HG03039 (cell line): ENCODE measurements at regions not wholly inside any gene's neighbourhood (a gene's known extent, or its start where the extent isn't known, plus 50 kb on each side); places are given as distances from the start of the nearest gene placed in this dataset.
"Not testable (repeated sequence)": the region's sequence is repeated elsewhere in the genome, so short reads cannot be mapped to it uniquely, and the experiment has no call there.

Source experiments
- ATAC-seq: cut with Tn5 transposase; IDR thresholded peaks from one replicate; pipeline ENCODE4 v1.9.1; 2021; ENCODE audit warnings: mild to moderate bottlenecking, moderate library complexity; ENCODE audit not compliant: unreplicated experiment

DNA sequence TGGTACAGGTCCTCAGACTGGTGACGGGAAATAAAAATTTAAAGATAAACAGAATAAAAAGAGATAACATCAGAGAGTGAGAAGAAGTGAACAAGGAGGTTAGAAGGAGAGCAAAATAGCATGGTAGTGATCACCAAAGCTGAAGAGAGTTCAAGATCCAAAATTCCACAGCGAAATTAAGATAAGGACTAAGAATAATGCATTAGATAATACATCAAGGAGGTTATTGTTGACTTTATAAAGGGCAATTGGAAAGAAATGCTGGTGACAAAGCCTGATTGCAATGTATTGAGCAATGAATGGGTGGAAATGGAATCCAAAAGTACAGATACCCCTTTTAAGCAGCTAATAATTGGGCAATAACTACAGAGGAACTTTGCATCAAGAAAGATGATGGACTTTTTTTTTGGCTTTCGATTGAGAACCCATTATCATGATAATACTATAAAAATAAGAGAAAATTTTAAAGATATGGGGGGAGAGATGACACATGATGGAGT is 101.6 kb upstream of the MAP9 start:
- ATAC-seq, result no peak

DNA sequence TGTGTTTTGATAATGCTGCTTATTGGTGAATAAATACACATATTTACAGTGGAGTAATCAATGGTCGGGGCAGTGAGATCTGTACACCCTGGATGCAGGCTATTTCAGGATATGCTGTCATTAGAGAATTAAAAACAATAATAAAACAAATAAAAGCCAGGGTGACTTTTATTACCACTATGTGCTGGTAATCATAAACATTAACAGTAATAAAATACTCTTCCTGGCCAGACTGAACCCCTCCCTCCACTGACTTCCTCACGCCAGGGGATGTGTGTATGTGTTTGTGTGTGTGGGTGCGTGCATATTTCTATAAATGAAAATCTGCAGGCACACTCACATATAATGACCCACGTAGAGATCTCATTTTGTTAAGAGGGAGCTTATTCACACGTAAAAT is 98.0 kb upstream of the MAP9 start:
- ATAC-seq, result no peak

DNA sequence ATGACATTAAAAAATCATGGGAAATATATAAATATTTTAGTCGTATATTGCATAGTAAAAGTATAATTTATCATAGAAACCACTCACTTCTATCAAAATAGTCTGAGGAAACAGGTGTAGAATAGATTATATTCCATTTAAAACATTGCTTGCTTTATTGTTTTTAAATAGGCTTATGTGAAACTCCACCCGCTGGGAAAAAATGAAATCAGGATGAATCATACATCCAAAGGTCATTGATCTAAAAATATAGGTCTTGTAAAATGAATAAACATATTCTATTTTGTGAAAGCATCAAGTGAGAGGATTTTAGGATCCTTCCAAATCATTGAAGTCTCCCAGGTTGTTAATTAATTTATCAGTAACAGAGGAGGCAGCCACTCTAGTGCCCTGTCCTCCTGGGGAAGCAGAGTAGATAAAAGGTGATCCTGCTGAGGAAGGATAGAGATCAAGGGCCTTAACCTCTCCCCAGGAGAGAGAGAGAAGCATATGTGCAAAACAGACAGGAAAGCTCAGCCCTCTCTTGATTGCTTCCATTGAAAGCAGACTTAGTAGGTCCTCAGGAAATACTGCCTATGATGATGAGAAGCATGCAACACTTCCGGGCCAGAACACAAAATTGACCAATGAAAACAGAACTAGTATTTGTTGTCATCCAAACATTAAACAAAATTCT is 96.8 kb upstream of the MAP9 start:
- ATAC-seq, result no peak

DNA sequence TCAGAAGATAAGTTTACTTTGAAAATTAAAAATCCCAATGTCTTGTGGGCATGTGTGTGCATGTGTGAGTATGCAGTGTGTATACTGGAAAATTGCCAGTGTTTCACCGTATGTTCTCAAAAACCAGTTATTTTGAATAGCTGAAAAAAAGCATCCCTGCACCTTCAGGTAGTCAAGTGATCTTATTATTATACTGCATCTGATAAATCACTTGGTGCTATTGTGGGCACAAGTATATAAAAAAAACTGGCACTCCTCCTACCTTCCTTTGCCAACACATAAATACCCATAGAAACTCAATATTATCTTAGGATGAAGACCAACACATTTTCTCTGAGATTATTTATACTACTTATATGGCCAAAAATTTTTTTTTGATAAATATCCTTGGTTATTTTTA is 91.5 kb upstream of the MAP9 start:
- ATAC-seq, result no peak

DNA sequence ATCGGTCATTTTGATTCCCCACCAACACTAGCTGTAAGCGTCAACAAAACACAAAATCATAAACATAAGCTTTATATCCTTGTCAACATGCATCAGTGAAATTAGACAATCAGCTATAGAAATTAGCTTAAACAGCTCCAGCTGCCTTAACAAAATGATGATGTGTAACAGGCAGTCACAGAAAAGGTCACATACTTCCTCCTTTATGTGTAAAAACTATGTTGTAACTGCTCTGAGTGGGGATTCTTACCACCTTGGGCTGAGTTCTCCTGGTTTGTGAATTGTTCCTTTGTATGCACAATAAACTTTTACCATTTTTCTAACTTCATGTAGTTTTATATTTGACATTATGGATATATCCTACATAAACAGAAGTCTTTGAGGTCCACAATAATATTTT is 73.9 kb upstream of the MAP9 start:
- no peak for ATAC-seq

DNA sequence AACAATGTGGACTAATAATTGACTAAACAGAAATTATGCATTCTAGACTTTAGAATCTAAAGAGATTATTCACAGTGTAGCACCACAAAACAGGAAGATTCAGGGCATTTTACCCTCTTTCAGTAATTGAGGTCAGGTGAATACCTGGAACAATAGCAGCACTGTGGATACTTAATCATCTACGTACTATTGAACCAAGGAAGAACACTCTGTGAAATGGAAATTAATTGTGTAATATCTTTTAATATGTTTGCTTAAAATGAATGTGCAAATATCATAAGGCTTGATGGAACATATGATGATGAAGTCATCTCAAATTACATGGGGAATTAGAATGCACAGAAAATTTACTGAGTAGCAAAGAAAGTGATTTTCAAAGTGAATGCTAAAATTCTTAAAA is 68.5 kb upstream of the MAP9 start:
- no peak for ATAC-seq

DNA sequence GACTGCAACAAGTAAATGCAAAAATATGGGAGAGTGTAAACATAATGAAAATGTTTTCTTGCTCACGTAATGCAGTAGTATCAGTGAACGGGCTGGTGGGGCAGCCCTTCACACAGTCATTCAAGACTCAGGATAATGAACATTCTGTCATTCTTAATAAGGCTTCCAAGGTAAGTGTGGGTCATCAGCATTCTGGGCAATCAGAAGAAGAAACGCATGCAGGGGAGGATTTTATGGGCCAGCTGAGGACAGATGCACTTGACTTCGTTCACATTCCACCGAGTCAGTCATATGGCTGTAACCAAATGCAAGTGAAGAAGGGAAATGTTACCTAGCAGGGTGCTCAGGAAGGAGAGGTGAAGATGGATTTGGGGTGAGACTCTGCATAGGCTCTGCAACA is 68.0 kb upstream of the MAP9 start:
- ATAC-seq, result no peak

DNA sequence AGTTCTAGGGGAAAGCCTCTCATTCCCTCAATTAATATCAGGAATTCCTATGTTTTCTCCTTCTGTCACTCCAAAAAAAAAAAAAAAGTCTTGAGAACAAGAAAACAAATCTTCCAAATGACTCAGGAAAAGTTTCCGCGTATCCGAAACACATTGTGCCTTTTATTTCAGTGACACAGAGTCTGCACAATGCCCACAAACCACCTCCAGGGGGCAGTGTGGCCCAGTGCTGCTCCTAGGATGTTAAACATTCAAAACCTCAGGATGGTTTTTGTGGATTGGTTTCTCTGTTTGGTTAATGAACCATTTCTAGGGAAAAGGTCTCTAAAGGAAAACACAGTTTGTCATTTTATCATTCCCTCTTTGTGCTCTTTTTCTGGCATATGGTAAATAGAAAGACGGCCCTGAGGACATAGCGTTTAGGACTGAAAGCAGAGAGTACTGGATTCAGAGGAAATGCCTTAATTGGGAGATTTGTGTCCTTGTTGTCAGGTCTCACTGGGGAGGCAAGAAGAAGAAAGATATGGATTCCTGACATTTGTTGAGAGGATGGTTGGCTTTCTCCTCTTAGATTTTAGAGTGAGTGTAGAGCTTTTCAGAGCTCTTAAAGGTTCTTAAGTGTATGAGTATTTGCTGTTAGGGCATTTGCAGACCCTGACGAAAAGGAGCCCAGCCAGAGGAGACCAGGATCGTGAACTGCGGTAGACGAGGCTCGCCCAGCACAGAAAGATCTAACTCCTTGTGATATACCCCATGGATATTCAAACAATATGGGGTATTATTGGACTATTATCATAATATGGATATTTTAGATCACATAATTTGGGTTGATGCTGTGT is 65.7 kb upstream of the MAP9 start:
- peak; percentile 90 for ATAC-seq

DNA sequence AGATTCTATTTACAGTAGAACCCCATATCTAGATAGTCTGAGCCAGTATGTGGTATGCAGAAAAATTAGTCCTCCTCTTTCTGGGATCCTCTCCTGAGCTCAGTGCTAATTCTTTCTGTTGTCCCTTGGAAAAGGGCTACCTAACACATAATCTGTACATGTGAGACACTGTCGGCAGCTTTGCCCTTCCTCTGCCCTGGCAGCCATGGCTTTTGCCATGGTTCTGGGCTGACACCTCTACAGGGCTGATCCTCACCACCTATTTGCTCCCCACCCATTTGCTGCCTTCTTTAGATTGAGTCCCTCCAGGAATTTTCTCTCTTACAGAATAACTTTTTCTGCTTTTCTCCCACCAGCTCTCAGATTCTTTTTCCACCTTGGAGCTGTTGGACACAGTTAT is 64.7 kb upstream of the MAP9 start:
- ATAC-seq, result no peak

DNA sequence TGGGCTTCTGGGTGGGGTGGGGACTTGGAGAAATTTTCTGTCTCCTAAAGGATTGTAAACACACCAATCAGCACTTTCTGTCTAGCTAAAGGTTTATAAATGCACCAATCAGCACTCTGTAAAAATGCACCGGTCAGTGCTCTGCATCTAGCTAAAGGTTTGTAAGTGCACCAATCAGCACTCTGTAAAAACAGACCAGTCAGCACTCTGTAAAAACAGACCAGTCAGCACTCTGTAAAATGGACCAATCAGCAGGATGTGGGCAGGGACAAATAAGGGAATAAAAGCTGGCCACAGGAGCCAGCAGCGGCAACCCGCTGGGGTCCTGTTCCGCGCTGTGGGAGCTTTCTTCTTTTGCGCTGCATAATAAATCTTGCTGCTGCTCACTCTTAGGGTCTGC is 63.0 kb upstream of the MAP9 start:
- ATAC-seq, result not testable (repeated sequence)

DNA sequence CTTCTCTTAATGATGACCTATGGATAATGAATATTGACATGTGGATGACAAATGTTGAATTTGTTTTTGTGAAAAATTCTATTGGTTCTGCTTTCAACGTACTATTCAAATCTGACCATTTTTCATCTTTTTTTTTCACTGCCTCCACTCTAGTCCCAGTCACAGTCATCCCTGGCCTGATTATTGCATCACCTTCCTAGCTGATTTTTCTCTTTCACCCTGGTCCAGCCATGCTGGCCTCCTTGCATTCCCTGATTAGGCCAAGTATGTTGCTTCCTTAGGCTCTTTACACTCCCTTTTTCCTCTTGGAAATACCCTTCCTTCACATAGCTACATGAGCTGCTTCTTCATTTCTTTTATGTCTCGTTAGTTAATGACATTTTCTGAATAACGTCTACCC is 58.1 kb upstream of the MAP9 start:
- no peak for ATAC-seq

DNA sequence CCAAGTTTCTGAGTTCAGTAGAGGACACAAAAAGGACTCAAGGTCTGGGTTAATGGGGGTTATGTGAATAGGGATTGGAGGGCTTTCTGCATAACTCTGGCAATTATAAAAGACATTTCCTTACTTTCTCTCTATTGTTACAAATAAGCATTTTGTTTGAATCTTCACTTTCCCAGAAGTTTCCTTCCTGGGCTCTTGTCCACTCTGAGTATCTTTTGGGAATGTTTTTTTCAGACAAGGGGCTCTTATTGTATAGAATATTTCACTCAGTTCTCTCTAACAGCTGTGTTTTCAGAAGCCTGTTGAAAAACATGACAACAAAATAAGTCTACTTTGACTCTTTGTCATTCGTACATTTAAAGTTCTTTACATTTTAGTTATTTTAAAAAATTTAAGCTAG is 57.6 kb upstream of the MAP9 start:
- ATAC-seq, result no peak

DNA sequence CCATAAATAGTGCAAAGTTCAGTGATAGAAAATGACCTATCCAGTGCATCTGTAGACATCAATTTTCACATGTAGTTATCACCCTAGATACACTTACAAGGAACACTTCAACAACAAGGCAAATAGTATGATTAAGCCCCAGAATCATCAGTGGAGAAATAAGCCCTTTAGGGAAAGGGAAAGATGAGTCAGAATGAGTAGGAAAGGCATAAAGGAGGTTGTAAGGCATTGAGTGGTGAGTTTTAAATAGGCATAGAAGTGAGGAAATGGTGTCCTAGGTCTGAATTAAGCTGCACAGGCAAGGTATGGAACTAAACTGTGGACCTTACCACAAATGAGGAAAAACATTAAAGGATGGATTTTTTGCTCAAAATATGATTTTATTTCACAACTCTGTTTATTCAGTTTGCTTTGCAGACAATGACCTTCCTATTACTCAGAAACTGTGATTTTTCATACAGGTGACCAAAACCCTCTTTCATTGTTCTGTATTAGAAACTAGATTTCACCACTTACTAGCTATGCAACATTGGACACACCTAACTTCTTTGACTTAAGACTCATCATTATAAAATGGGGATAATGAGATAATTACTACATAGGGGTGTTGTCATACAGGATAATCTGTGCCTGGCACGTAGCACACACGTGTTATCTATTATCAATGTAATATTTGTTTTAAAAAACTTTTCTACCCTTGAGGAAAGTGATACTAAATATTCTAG is 57.0 kb upstream of the MAP9 start:
- ATAC-seq, result no peak

DNA sequence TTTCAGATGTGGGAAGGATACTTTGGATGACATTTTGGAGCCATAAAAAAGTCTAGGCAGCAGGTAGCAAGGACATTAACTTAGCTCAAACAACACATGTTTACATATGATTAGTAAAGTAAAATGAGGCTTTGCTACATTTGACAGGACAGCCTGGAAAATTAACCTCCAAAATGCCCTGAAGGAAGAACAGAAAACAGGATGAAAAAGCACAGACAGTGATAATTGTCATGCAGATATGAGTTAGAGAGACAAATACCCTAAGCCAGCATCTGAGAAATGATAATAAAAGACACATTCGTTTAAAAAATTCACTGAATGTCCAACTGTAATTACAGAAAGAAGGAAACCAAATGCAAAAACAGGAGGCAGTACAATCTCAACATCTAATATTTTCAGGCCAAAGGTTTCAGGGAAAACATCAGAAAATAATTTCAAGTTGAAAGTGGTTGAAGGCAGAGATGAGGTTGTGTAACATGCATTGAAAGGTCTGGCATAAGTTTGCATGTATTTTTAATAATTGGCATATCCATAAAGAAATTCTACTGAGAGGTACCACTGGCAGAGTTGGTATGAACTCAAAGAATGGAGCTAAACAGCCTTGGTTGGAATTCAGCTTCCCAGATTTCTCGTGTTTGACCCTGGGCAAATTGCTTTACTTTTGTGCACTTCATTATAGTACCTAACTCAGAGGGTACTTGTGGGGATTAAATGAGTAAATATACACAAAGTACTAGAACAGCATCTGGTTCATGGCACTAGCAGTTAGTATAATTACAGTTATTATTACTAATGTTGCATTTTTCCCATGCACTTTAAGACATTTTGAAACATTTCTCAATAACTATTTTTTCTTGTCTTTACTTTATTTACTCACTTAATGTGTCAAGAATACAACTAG is 54.4 kb upstream of the MAP9 start:
- no peak for ATAC-seq

DNA sequence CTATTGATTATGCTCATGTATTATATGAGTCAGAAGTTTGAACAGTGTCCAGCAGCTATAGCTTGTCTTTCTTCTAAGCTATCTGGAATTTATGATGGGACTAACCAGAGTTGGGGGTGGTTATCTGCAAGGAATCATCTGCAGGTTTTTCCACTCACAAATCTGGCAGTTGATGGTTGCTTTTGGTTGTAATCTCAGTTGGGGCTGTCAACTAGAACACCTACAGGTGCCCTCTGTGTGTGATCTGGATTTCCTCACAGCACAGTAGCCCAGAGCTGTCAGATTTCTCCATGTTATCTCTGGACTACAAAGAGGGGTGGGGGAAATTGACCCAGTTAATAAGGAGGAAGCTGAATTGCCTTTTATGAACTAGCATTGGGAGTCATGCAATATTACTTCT is 51.4 kb upstream of the MAP9 start:
- no peak for ATAC-seq

DNA sequence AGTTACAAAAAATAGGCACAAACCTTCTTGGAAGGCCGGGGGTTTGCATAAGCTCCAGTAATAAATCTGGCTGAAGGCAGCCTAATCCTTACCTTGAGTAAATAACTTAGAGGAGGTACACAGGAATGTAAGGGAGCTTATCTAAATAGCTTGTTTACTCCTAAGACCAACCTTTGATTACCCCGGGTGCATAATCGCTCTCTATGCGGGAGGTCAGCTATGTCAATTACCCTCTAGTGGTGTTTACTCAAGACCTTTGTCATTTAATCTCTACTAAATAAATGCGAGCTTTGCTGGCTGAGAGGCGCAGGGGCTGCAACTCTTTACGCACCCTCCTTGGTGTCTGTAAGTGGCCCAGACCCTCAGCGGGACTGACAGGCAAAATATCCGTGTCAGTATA is 50.2 kb upstream of the MAP9 start:
- no peak for ATAC-seq
